Neural cell (in vitro differentiated cells): ENCODE measurements at regions not wholly inside any gene's neighbourhood (a gene's known extent, or its start where the extent isn't known, plus 50 kb on each side); places are given as distances from the start of the nearest gene placed in this dataset.

Experiments
- H2AFZ ChIP-seq: fragments of 200-600, 300-800 bp; sonication (generic), shearing (Covaris generic); 2 replicates; pipeline ENCODE4 v1.6.0; 2014; ENCODE audit warnings: low read depth, mild to moderate bottlenecking, antibody characterized with exemption, low read length, moderate library complexity
- H3F3A ChIP-seq: fragments of 200-600 bp; shearing (Covaris generic); 2 replicates; pipeline ENCODE4 v1.6.1; 2016; ENCODE audit warnings: mild to moderate bottlenecking, moderate library complexity, mixed read lengths, antibody characterized with exemption, low read length; ENCODE audit not compliant: insufficient read depth, poor library complexity, severe bottlenecking
- H3K27ac ChIP-seq: fragments of 200-600, 300-800 bp; sonication (generic), shearing (Covaris generic); 2 replicates; pipeline ENCODE4 v1.5.1; 2014; ENCODE audit warnings: mild to moderate bottlenecking, low read length, moderate library complexity
- H3K27me3 ChIP-seq: fragments of 300-800, 200-600 bp; sonication (generic), shearing (Covaris generic); 2 replicates; pipeline ENCODE4 v1.6.0; 2014; ENCODE audit warnings: mild to moderate bottlenecking, low read depth, low read length, moderate library complexity; ENCODE audit not compliant: insufficient read depth
- H3K36me3 ChIP-seq: fragments of 300-800, 200-600 bp; sonication (generic), shearing (Covaris generic); 2 replicates; pipeline ENCODE4 v1.5.1; 2014; ENCODE audit warnings: mild to moderate bottlenecking, antibody characterized with exemption, low read length, moderate library complexity; ENCODE audit not compliant: insufficient read depth
- H3K4me2 ChIP-seq: fragments of 300-800, 200-600 bp; sonication (generic), shearing (Covaris generic); 2 replicates; pipeline ENCODE4 v1.6.0; 2014; ENCODE audit warnings: mild to moderate bottlenecking, low read length
- H3K4me3 ChIP-seq: fragments of 300-800, 200-600 bp; sonication (generic), shearing (Covaris generic); 2 replicates; pipeline ENCODE4 v1.5.1; 2014; ENCODE audit warnings: mild to moderate bottlenecking, low read length, moderate library complexity
- H3K79me2 ChIP-seq: fragments of 200-600 bp; shearing (Covaris generic); replicated peaks from 2 replicates; pipeline ENCODE4 v1.6.0; 2014; ENCODE audit warnings: mild to moderate bottlenecking, low read length, moderate library complexity; ENCODE audit not compliant: insufficient read depth
- H3K9ac ChIP-seq: fragments of 300-800, 200-600 bp; sonication (generic), shearing (Covaris generic); 2 replicates; pipeline ENCODE4 v1.6.1; 2016; ENCODE audit warnings: mild to moderate bottlenecking, low read length, mixed read lengths
- H3K9me2 ChIP-seq: fragments of 200-600 bp; shearing (Covaris generic); 2 replicates; pipeline ENCODE4 v1.6.1; 2016; ENCODE audit warnings: mild to moderate bottlenecking, low read length, mixed read lengths; ENCODE audit not compliant: insufficient read depth
- H3K9me3 ChIP-seq: fragments of 200-600, 300-800 bp; sonication (generic), shearing (Covaris generic); 2 replicates; pipeline ENCODE4 v1.6.1; 2016; ENCODE audit warnings: mild to moderate bottlenecking, mixed run types, low read length, moderate library complexity, mixed read lengths
- H4K20me1 ChIP-seq: fragments of 200-600 bp; shearing (Covaris generic); 2 replicates; pipeline ENCODE4 v1.6.1; 2016; ENCODE audit warnings: mild to moderate bottlenecking, mixed run types; ENCODE audit not compliant: insufficient read depth
- EP300 ChIP-seq: fragments of 450-650 bp; conservative IDR thresholded peaks from 2 replicates; pipeline ENCODE4 v1.6.1; 2014; ENCODE audit warnings: antibody characterized with exemption, mild to moderate bottlenecking, moderate library complexity; ENCODE audit not compliant: poor library complexity, severe bottlenecking
- EZH2 ChIP-seq: fragments of 200-600, 300-800 bp; shearing (Covaris generic), sonication (generic); IDR thresholded peaks from 2 replicates; pipeline ENCODE4 v1.6.1; 2014; ENCODE audit warnings: antibody characterized with exemption, low read length, borderline replicate concordance, mild to moderate bottlenecking; ENCODE audit not compliant: insufficient read depth, poor library complexity, severe bottlenecking
- MXI1 ChIP-seq: fragments of 450-650 bp; conservative IDR thresholded peaks from 2 replicates; pipeline ENCODE4 v1.6.1; 2014; ENCODE audit warnings: antibody characterized with exemption, mild to moderate bottlenecking; ENCODE audit not compliant: poor library complexity, severe bottlenecking
- POLR2AphosphoS5 ChIP-seq: IDR thresholded peaks from 2 replicates; pipeline ENCODE4 v1.6.1; 2012
- RAD21 ChIP-seq: fragments of 450-650 bp; conservative IDR thresholded peaks from 2 replicates; pipeline ENCODE4 v1.6.1; 2014; ENCODE audit warnings: antibody characterized with exemption, mild to moderate bottlenecking, moderate library complexity
- SMC3 ChIP-seq: fragments of 450-650 bp; conservative IDR thresholded peaks from 2 replicates; pipeline ENCODE4 v1.6.1; 2014; ENCODE audit warnings: antibody characterized with exemption, mild to moderate bottlenecking, moderate library complexity; ENCODE audit not compliant: poor library complexity
- TAF1 ChIP-seq: IDR thresholded peaks from 2 replicates; pipeline ENCODE4 v1.6.1; 2012; ENCODE audit warnings: low read depth
- TF ChIP-seq, protein P1 (sequence below): fragments of 450-650 bp; IDR thresholded peaks from 2 replicates; pipeline ENCODE4 v1.5.1; 2014; ENCODE audit warnings: antibody characterized with exemption, mild to moderate bottlenecking, moderate library complexity; ENCODE audit not compliant: poor library complexity, severe bottlenecking
- TF ChIP-seq, protein P2 (sequence below): IDR thresholded peaks from 2 replicates; pipeline ENCODE4 v1.6.1; 2012; ENCODE audit warnings: borderline replicate concordance

- Histone ChIP-seq H3K9me2 (no peaks in the 10 kb centered on the region), H3K9ac (no peak overlapping the region), H3K79me2 (no peaks in the 10 kb centered on the region), H2AFZ (no peak overlapping the region), H3K4me3 (no peak overlapping the region), H3K9me3 (no peaks in the 10 kb centered on the region), H3K36me3 (no peaks in the 10 kb centered on the region), H3K27ac (no peak overlapping the region), H4K20me1 (no peaks in the 10 kb centered on the region), H3K27me3 (no peaks in the 10 kb centered on the region), H3F3A (no peaks in the 10 kb centered on the region), H3K4me2 (no peak overlapping the region)
- TF ChIP-seq MXI1 (no peak), RAD21 (no peak), TAF1 (no peak), EP300 (no peak), POLR2AphosphoS5 (no peak)
- TF ChIP-seq, protein P1, sequence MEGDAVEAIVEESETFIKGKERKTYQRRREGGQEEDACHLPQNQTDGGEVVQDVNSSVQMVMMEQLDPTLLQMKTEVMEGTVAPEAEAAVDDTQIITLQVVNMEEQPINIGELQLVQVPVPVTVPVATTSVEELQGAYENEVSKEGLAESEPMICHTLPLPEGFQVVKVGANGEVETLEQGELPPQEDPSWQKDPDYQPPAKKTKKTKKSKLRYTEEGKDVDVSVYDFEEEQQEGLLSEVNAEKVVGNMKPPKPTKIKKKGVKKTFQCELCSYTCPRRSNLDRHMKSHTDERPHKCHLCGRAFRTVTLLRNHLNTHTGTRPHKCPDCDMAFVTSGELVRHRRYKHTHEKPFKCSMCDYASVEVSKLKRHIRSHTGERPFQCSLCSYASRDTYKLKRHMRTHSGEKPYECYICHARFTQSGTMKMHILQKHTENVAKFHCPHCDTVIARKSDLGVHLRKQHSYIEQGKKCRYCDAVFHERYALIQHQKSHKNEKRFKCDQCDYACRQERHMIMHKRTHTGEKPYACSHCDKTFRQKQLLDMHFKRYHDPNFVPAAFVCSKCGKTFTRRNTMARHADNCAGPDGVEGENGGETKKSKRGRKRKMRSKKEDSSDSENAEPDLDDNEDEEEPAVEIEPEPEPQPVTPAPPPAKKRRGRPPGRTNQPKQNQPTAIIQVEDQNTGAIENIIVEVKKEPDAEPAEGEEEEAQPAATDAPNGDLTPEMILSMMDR, result no peak
These were observed 350.7 kb upstream of the C11orf87 start for GRCh38 chr11:109071262-109071661.

- no peak overlapping the region for H3K27ac ChIP-seq
These were observed 350.1 kb upstream of the C11orf87 start for GRCh38 chr11:109071712-109072524.

More at GRCh38 chr11:109071712-109072524, 350.1 kb upstream of the C11orf87 start:
- Histone ChIP-seq H2AFZ (no peak overlapping the region), H3F3A (no peaks in the 10 kb centered on the region), H3K4me3 (no peak overlapping the region), H3K9me3 (no peaks in the 10 kb centered on the region), H3K9ac (no peak overlapping the region), H4K20me1 (no peaks in the 10 kb centered on the region), H3K9me2 (no peaks in the 10 kb centered on the region), H3K27me3 (no peaks in the 10 kb centered on the region), H3K79me2 (no peaks in the 10 kb centered on the region), H3K4me2 (no peak overlapping the region), H3K36me3 (no peaks in the 10 kb centered on the region)
- TF ChIP-seq MXI1 (no peak), EP300 (no peak), EZH2 (no peak), TAF1 (no peak), RAD21 (no peak), POLR2AphosphoS5 (no peak), SMC3 (no peak)
- TF ChIP-seq, protein P1, result no peak
- TF ChIP-seq, protein P2, sequence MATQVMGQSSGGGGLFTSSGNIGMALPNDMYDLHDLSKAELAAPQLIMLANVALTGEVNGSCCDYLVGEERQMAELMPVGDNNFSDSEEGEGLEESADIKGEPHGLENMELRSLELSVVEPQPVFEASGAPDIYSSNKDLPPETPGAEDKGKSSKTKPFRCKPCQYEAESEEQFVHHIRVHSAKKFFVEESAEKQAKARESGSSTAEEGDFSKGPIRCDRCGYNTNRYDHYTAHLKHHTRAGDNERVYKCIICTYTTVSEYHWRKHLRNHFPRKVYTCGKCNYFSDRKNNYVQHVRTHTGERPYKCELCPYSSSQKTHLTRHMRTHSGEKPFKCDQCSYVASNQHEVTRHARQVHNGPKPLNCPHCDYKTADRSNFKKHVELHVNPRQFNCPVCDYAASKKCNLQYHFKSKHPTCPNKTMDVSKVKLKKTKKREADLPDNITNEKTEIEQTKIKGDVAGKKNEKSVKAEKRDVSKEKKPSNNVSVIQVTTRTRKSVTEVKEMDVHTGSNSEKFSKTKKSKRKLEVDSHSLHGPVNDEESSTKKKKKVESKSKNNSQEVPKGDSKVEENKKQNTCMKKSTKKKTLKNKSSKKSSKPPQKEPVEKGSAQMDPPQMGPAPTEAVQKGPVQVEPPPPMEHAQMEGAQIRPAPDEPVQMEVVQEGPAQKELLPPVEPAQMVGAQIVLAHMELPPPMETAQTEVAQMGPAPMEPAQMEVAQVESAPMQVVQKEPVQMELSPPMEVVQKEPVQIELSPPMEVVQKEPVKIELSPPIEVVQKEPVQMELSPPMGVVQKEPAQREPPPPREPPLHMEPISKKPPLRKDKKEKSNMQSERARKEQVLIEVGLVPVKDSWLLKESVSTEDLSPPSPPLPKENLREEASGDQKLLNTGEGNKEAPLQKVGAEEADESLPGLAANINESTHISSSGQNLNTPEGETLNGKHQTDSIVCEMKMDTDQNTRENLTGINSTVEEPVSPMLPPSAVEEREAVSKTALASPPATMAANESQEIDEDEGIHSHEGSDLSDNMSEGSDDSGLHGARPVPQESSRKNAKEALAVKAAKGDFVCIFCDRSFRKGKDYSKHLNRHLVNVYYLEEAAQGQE, result no peak
